Astrocyte of the spinal cord (primary cell): ENCODE measurements at regions not wholly inside any gene's neighbourhood (a gene's known extent, or its start where the extent isn't known, plus 50 kb on each side); places are given as distances from the start of the nearest gene placed in this dataset.

Source experiments
- DNase-seq: peaks from one replicate; pipeline ENCODE4 v3.0.0; 2011; ENCODE audit warnings: low read depth, low spot score
- H3K4me3 ChIP-seq: 2 replicates; pipeline ENCODE4 v1.5.1; 2011; ENCODE audit warnings: low read depth, mild to moderate bottlenecking, low read length, moderate library complexity
- CTCF ChIP-seq: IDR thresholded peaks from 2 replicates; pipeline ENCODE4 v1.5.1; 2012; ENCODE audit warnings: low read depth, mild to moderate bottlenecking, low read length, inconsistent platforms
- in situ Hi-C: cut with HindIII; loops from 2 replicates; pipeline ENCODE4 v1.10.0; 2017; ENCODE audit warnings: low sequenced_read_pairs

DNA sequence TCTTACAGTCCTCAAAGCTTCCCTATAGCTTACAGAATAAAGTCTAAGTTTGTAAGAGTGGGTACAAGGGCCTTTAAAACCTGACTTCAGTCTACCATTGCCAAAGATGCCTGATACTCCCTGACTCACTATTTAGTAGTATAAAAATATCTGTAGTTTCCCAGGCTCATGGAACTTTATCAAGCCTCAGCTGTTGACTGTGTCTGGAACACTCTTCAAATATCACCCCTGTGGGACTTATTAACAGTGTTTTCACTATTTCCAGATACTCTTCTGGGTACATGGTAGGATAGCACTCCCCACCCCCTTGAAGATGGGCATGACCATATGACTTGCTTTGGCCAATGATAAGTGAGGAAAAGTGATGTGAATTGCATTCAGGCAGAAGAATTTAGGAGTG lies 105.3 kb upstream of the TENT5A start:
- no peak for DNase-seq
- H3K4me3 ChIP-seq, result no peak overlapping the region
- in situ Hi-C loops, result no loop called here
- no peak for TF ChIP-seq CTCF

- in situ Hi-C loops, result no loop called here
- no peak for TF ChIP-seq CTCF
- no peak for DNase-seq
- no peak overlapping the region for H3K4me3 ChIP-seq
Measured at GRCh38 chr6:81856872-81857271, 104.4 kb upstream of the TENT5A start.

DNA sequence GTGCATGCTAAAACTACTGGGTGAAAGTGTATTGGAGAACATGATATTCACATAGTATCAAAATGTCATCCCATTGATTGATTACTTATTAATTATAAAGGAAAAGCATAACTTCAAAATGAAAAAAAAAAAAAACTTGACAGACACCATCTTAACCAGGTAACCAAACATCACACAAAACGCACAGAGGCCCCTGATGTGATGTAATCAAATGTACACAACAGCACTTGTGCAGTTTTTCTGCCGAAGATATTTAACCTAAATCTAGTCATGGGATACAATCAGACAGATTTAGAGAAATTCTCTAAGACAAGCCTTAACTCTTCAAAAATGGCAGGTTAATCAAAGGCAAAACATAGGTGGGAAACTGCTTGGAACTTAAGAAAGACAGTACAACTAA lies 102.0 kb upstream of the TENT5A start:
- TF ChIP-seq CTCF, result no peak
- no peak for DNase-seq
- no peak overlapping the region for H3K4me3 ChIP-seq
- in situ Hi-C loops, result no loop called here

DNA sequence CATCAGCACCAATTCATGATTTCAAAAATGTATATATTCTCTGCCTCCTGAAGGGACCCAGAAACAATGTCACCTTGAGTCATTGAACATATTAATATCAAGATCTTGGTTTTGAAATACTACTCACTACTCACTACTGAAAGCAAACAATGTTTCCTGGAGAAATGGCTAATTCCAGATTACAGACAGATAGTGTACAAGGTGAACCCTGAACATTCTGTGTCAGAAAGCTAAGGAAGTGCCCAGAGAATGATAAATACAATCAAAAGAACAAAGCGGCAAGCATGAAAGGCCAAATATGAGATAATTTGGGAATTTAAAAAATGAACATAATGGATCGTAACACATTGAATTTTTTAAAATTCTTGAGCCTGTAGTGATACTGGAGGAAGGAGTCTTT lies 101.5 kb upstream of the TENT5A start:
- H3K4me3 ChIP-seq, result no peak overlapping the region
- in situ Hi-C loops, result no loop called here
- DNase-seq, result no peak
- TF ChIP-seq CTCF, result no peak

- H3K4me3 ChIP-seq, result no peak overlapping the region
Measured at GRCh38 chr6:81849248-81849647, 96.8 kb upstream of the TENT5A start.

DNA sequence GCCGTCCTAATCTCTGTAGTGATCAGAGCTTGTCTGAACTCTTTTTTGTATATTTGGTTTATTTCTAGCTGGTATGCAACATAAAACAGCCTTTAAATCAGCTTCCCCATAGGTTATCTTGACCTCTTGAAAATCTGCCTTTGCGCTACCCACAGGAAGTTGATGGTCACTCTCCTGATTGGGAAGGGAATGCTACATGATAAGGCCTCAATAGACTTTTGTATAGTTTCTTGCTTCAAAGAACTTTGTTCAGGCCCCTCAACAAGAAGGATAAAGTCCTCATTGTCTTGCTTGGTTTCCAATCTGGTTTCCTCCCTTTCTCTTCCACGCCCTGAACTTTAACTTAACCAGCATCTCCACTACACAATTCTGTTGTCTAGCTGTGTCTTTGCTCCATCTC lies 95.4 kb upstream of the TENT5A start:
- TF ChIP-seq CTCF, result no peak
- DNase-seq, result no peak
- in situ Hi-C loops, result no loop called here

More at GRCh38 chr6:81849248-81849647, 96.8 kb upstream of the TENT5A start:
- TF ChIP-seq CTCF, result no peak
- no peak for DNase-seq
- in situ Hi-C loops, result no loop called here

GRCh38 chr6:81844686-81845085 lies 92.2 kb upstream of the TENT5A start:
- DNase-seq, result no peak
- no peak for TF ChIP-seq CTCF

More for the DNA sequence above, 95.4 kb upstream of the TENT5A start:
- H3K4me3 ChIP-seq, result no peak overlapping the region

More at GRCh38 chr6:81844686-81845085, 92.2 kb upstream of the TENT5A start:
- in situ Hi-C loops, result no loop called here
- H3K4me3 ChIP-seq, result no peak overlapping the region
